ENCODE measurements at regions not wholly inside any gene's neighbourhood (a gene's known extent, or its start where the extent isn't known, plus 50 kb on each side); places are given as distances from the start of the nearest gene placed in this dataset.

GRCh38 chr9:107899961-107900330 is 410.4 kb upstream of the KLF4 start:
- no peak for TF ChIP-seq CTCF (IDR thresholded peaks at IDR 0.05; ENCODE audit: unreplicated experiment)
- H3K9me3 Mint-ChIP-seq (ENCODE audit: low read depth) = no peaks in the 10 kb centered on the region
- no peak for DNase-seq (ENCODE audit: low spot score, unreplicated experiment)
- H3K4me3 Mint-ChIP-seq (ENCODE audit: low read depth) = no peak overlapping the region
- H3K27ac Mint-ChIP-seq = no peak overlapping the region
- H3K27me3 Mint-ChIP-seq = peaks cover 88% of the 10 kb centered on the region
- no peaks in the 10 kb centered on the region for H3K36me3 Mint-ChIP-seq (ENCODE audit: insufficient read depth)
- no peaks in the 10 kb centered on the region for H3K4me1 Mint-ChIP-seq (ENCODE audit: low read depth)

GRCh38 chr9:107898761-107899160 is 409.2 kb upstream of the KLF4 start:
- H3K27me3 Mint-ChIP-seq = peaks cover 88% of the 10 kb centered on the region
- no peaks in the 10 kb centered on the region for H3K36me3 Mint-ChIP-seq (ENCODE audit: insufficient read depth)
- no peak overlapping the region for H3K4me3 Mint-ChIP-seq (ENCODE audit: low read depth)
- no peaks in the 10 kb centered on the region for H3K9me3 Mint-ChIP-seq (ENCODE audit: low read depth)
- DNase-seq (ENCODE audit: low spot score, unreplicated experiment) = no peak
- no peaks in the 10 kb centered on the region for H3K4me1 Mint-ChIP-seq (ENCODE audit: low read depth)
- no peak for TF ChIP-seq CTCF (IDR thresholded peaks at IDR 0.05; ENCODE audit: unreplicated experiment)
- no peak overlapping the region for H3K27ac Mint-ChIP-seq

- Mint-ChIP-seq H3K4me1 (ENCODE audit: low read depth) (no peaks in the 10 kb centered on the region), H3K27me3 (peaks cover 84% of the 10 kb centered on the region), H3K4me3 (ENCODE audit: low read depth) (no peak overlapping the region), H3K9me3 (ENCODE audit: low read depth) (no peaks in the 10 kb centered on the region), H3K27ac (no peak overlapping the region), H3K36me3 (ENCODE audit: insufficient read depth) (no peaks in the 10 kb centered on the region)
- no peak for TF ChIP-seq CTCF (IDR thresholded peaks at IDR 0.05; ENCODE audit: unreplicated experiment)
- DNase-seq (ENCODE audit: low spot score, unreplicated experiment) = no peak
Observed at GRCh38 chr9:107896544-107896943, 407.0 kb upstream of the KLF4 start.

- H3K36me3 Mint-ChIP-seq (ENCODE audit: insufficient read depth) = no peaks in the 10 kb centered on the region
- no peak overlapping the region for H3K27ac Mint-ChIP-seq
- H3K27me3 Mint-ChIP-seq = peaks cover 81% of the 10 kb centered on the region
- no peaks in the 10 kb centered on the region for H3K9me3 Mint-ChIP-seq (ENCODE audit: low read depth)
- H3K4me1 Mint-ChIP-seq (ENCODE audit: low read depth) = no peaks in the 10 kb centered on the region
- no peak overlapping the region for H3K4me3 Mint-ChIP-seq (ENCODE audit: low read depth)
- no peak for TF ChIP-seq CTCF (IDR thresholded peaks at IDR 0.05; ENCODE audit: unreplicated experiment)
- DNase-seq (ENCODE audit: low spot score, unreplicated experiment) = no peak
Observed at GRCh38 chr9:107895501-107896001, 406.0 kb upstream of the KLF4 start.

GRCh38 chr9:107894572-107895261 is 405.1 kb upstream of the KLF4 start:
- H3K27me3 Mint-ChIP-seq = peaks cover 78% of the 10 kb centered on the region
- peaks cover 3% of the 10 kb centered on the region for H3K9me3 Mint-ChIP-seq (ENCODE audit: low read depth)
- no peak for DNase-seq (ENCODE audit: low spot score, unreplicated experiment)
- no peak overlapping the region for H3K27ac Mint-ChIP-seq
- H3K36me3 Mint-ChIP-seq (ENCODE audit: insufficient read depth) = no peaks in the 10 kb centered on the region
- TF ChIP-seq CTCF (IDR thresholded peaks at IDR 0.05; ENCODE audit: unreplicated experiment) = no peak
- H3K4me1 Mint-ChIP-seq (ENCODE audit: low read depth) = no peaks in the 10 kb centered on the region
- no peak overlapping the region for H3K4me3 Mint-ChIP-seq (ENCODE audit: low read depth)
